OCI-LY1 (cell line): ENCODE measurements at regions not wholly inside any gene's neighbourhood (a gene's known extent, or its start where the extent isn't known, plus 50 kb on each side); places are given as distances from the start of the nearest gene placed in this dataset.

Source experiments
- H2AFZ ChIP-seq: fragments of 200-600 bp; sonication (generic), shearing (Covaris generic); 2 replicates; pipeline ENCODE4 v1.6.0; 2014; ENCODE audit warnings: antibody characterized with exemption, mild to moderate bottlenecking, low read length
- H3F3A ChIP-seq: fragments of 200-600 bp; sonication (generic), shearing (Covaris generic); 2 replicates; pipeline ENCODE4 v1.6.0; 2014; ENCODE audit warnings: mild to moderate bottlenecking, antibody characterized with exemption, low read length, moderate library complexity; ENCODE audit not compliant: insufficient read depth
- H3K27ac ChIP-seq: fragments of 200-600 bp; sonication (generic); 2 replicates; pipeline ENCODE4 v1.5.1; 2014; ENCODE audit warnings: low read length, mixed run types, mild to moderate bottlenecking, low read depth; ENCODE audit not compliant: poor library complexity, severe bottlenecking
- H3K27me3 ChIP-seq: fragments of 200-600 bp; sonication (generic); 2 replicates; pipeline ENCODE4 v1.6.0; 2014; ENCODE audit warnings: antibody characterized with exemption, mild to moderate bottlenecking, low read length, moderate library complexity; ENCODE audit not compliant: insufficient read depth
- H3K36me3 ChIP-seq: fragments of 200-600 bp; sonication (generic); 2 replicates; pipeline ENCODE4 v1.6.1; 2014; ENCODE audit warnings: mild to moderate bottlenecking, antibody characterized with exemption, low read length, moderate library complexity, mixed read lengths; ENCODE audit not compliant: insufficient read depth
- H3K4me1 ChIP-seq: fragments of 200-600 bp; sonication (generic); 2 replicates; pipeline ENCODE4 v1.5.1; 2014; ENCODE audit warnings: mild to moderate bottlenecking, low read length, moderate library complexity; ENCODE audit not compliant: insufficient read depth, severe bottlenecking
- H3K4me2 ChIP-seq: fragments of 200-600 bp; sonication (generic), shearing (Covaris generic); 2 replicates; pipeline ENCODE4 v1.6.1; 2014; ENCODE audit warnings: low read length
- H3K4me3 ChIP-seq: fragments of 200-600 bp; sonication (generic); 2 replicates; pipeline ENCODE4 v1.5.1; 2014; ENCODE audit warnings: low read length, low read depth, mild to moderate bottlenecking, mixed read lengths; ENCODE audit not compliant: poor library complexity, severe bottlenecking
- H3K79me2 ChIP-seq: fragments of 200-600 bp; shearing (Covaris generic); 2 replicates; pipeline ENCODE4 v1.6.1; 2016; ENCODE audit warnings: mixed run types, low read length, mixed read lengths; ENCODE audit not compliant: insufficient read depth
- H3K9ac ChIP-seq: fragments of 200-600 bp; sonication (generic), shearing (Covaris generic); 2 replicates; pipeline ENCODE4 v1.6.1; 2014; ENCODE audit warnings: mild to moderate bottlenecking, low read length, mixed read lengths
- H3K9me2 ChIP-seq: fragments of 200-600 bp; sonication (generic), shearing (Covaris generic); 2 replicates; pipeline ENCODE4 v1.6.1; 2014; ENCODE audit warnings: low read depth, mild to moderate bottlenecking, low read length, mixed read lengths
- H3K9me3 ChIP-seq: fragments of 200-600 bp; shearing (Covaris generic); 2 replicates; pipeline ENCODE4 v1.6.1; 2014; ENCODE audit warnings: low read length, mixed read lengths
- H4K20me1 ChIP-seq: fragments of 200-600 bp; sonication (generic), shearing (Covaris generic); 2 replicates; pipeline ENCODE4 v1.6.0; 2016; ENCODE audit warnings: mild to moderate bottlenecking, low read length; ENCODE audit not compliant: insufficient read depth
- CTCF ChIP-seq: fragments of 200-600 bp; sonication (generic), shearing (Covaris generic); IDR thresholded peaks from 2 replicates; pipeline ENCODE4 v1.5.1; 2017; ENCODE audit warnings: mild to moderate bottlenecking, antibody characterized with exemption, low read length, moderate library complexity, mixed read lengths
- EZH2 ChIP-seq: fragments of 200-600 bp; sonication (generic), shearing (Covaris generic); IDR thresholded peaks from 2 replicates; pipeline ENCODE4 v1.8.0; 2017; ENCODE audit warnings: borderline replicate concordance, mixed run types, mild to moderate bottlenecking, antibody characterized with exemption, low read length, moderate library complexity, mixed read lengths

DNA sequence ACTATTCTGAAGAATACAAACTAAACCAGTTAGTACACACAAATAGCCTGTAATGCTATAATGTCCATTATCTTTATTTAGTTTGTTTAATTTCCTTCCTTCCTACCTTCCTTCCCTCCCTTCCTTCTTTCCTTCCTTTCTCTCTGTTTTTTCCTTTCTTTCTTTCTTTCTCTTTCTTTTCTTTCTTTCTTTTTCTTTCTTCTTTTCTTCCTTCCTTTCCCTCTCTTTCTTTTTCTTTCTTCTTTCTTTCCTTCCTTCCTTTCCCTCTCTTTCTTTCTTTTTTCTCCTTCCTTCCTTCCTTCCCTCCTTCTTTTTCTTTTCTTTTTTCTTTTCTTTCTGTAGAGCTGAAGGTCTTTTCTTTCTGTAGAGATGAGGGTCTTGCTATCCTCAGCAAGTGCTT lies 131.2 kb downstream of the TMEM30B start:
- no peaks in the 10 kb centered on the region for H4K20me1 ChIP-seq
- no peak overlapping the region for H3K9ac ChIP-seq
- peaks cover 3% of the 10 kb centered on the region; the same call in 1 of the 2 replicates for H3K9me3 ChIP-seq
- H3K4me2 ChIP-seq = no peak overlapping the region
- no peaks in the 10 kb centered on the region; the same call in 1 of the 2 replicates for H3K36me3 ChIP-seq
- H2AFZ ChIP-seq = no peak overlapping the region
- no peaks in the 10 kb centered on the region for H3K79me2 ChIP-seq
- H3K9me2 ChIP-seq = no peaks in the 10 kb centered on the region
- H3K4me3 ChIP-seq = no peak overlapping the region
- no peaks in the 10 kb centered on the region for H3K27me3 ChIP-seq
- no peaks in the 10 kb centered on the region for H3K4me1 ChIP-seq
- H3K27ac ChIP-seq = no peak overlapping the region
- H3F3A ChIP-seq = no peaks in the 10 kb centered on the region
- TF ChIP-seq EZH2 (no peak), CTCF (no peak)

DNA sequence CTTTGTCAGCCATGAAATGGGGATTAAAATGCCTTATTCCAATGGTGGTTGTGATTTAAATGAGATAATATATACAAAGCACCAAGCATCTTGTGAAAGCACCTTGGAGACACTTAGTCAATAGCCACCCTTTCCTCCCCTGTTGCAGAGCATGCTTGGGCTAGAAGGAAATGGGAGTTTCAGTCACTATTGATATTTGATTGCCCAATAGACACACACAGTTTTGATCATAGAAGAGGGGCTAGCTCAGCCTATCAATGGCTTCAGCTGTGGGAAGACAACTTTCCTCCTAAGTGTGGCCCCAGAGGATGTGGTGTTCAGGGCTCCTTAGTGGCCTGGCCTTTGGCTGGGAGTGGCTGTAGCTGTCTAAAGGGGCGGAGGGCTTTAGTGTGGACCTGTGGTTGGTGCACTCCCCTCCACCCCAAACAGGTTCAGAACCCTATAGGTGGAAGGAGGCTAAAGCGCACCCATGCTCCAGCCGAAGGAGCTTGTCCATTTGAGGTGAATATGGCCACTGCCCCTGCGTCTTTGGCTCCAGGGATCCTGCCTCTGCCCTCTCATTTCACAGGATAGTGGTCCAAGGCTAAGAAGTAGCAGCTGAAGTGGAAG lies 132.3 kb downstream of the TMEM30B start:
- Histone ChIP-seq H3K27me3 (no peaks in the 10 kb centered on the region), H3K4me2 (no peak overlapping the region), H4K20me1 (no peaks in the 10 kb centered on the region), H3K36me3 (no peaks in the 10 kb centered on the region; the same call in 1 of the 2 replicates), H3K27ac (no peak overlapping the region), H3K9me2 (no peaks in the 10 kb centered on the region), H3K4me1 (no peaks in the 10 kb centered on the region), H2AFZ (no peak overlapping the region), H3K79me2 (no peaks in the 10 kb centered on the region), H3K9me3 (peaks cover 7% of the 10 kb centered on the region; the same call in 1 of the 2 replicates), H3F3A (no peaks in the 10 kb centered on the region), H3K9ac (no peak overlapping the region), H3K4me3 (no peak overlapping the region)
- TF ChIP-seq CTCF = no peak
- TF ChIP-seq EZH2 = no peak

- no peak overlapping the region for H3K27ac ChIP-seq
- H3K9me2 ChIP-seq = no peaks in the 10 kb centered on the region
- no peak overlapping the region for H3K9ac ChIP-seq
- H3F3A ChIP-seq = no peaks in the 10 kb centered on the region
- no peak overlapping the region for H3K4me3 ChIP-seq
- no peak for TF ChIP-seq CTCF
- TF ChIP-seq EZH2 = no peak
- H3K27me3 ChIP-seq = no peaks in the 10 kb centered on the region
- peaks cover 8% of the 10 kb centered on the region; the same call in 1 of the 2 replicates for H3K9me3 ChIP-seq
- no peaks in the 10 kb centered on the region for H3K79me2 ChIP-seq
- no peaks in the 10 kb centered on the region for H3K4me1 ChIP-seq
- H4K20me1 ChIP-seq = no peaks in the 10 kb centered on the region
- no peak overlapping the region for H3K4me2 ChIP-seq
- no peak overlapping the region for H2AFZ ChIP-seq
- no peaks in the 10 kb centered on the region; the same call in 1 of the 2 replicates for H3K36me3 ChIP-seq
Measured at GRCh38 chr14:61147831-61148549, 133.1 kb downstream of the TMEM30B start.
